ENCODE measurements at regions not wholly inside any gene's neighbourhood (a gene's known extent, or its start where the extent isn't known, plus 50 kb on each side); places are given as distances from the start of the nearest gene placed in this dataset.
"Not testable (repeated sequence)": the region's sequence is repeated elsewhere in the genome, so short reads cannot be mapped to it uniquely, and the experiment has no call there.

GRCh38 chr1:38201431-38201830 is 154.8 kb upstream of the POU3F1 start:
- no peak for DNase-seq

- DNase-seq: no peak
These were observed 152.0 kb upstream of the POU3F1 start for GRCh38 chr1:38198621-38199020.

DNA sequence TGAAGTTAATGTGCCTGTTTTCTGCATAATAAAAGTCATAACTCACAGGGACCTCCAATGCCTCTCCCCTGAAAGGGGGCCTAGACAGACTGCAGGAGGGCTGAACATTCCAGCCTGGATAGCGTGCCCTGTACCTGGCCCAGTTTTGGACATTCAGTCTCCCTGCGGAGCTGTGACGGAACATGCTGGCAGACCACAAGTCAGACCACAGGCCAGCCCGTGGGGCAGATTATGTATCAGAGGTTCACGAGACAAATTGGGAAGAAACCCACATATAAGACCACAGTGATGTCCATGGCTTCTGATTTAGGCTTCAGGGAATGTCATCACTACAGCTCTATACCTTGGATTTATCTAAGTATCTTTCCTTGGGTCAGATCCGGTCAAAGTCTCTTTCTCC is 151.5 kb upstream of the POU3F1 start:
- DNase-seq: no peak

DNA sequence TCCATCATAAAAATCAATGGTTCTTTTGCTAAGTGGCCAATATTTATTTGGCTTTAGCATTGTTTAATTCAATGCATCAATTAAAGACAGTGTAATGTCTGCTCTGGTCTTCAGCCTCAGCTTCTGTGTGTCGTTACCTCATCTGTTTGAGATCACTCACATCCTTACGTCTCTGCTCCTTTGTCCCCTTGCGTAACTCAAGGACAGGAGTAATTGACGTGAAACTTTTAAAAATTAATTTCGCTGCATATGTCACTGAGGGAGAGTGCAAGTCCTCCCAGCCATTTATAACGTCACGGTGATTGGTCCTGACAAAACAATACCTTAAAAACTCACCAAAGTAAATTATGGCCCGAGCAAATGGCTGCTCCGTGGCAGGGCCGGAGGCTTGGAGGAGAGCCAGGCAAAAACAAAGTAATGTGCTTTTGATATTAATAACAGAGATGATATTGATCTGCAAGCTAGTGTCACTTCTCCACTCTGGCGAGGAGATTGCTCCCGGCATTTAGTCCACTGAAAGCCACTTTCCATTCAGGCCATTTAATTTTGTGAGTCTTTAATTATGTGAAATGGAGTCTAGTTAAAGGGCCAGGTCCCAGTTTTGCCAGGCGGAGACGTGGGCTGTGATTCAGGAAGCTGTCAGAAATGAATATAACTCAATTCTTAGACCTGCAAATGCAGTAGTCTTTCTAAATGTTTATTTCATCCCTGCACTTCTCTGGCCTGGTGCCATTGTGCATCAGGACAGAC is 150.9 kb upstream of the POU3F1 start:
- no peak for DNase-seq

DNA sequence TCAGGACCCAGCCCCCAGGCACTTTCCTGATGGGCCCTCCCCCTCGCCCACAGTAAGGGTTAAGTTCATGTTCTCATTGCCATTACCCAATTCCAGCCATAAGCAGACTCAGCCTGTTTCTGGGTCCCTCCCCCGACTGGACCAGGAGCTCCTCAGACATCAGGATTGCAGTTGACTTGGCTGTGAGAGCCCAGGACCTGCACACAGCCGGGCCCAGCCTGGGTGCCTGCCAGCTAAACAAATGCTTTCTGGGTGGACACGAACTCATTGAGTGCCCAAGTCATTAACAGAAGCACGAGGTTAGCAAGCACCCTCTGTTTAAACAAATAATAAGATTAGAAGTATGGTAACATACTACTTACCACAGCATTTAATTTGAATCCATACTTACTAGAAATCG is 147.9 kb upstream of the POU3F1 start:
- DNase-seq: no peak

DNA sequence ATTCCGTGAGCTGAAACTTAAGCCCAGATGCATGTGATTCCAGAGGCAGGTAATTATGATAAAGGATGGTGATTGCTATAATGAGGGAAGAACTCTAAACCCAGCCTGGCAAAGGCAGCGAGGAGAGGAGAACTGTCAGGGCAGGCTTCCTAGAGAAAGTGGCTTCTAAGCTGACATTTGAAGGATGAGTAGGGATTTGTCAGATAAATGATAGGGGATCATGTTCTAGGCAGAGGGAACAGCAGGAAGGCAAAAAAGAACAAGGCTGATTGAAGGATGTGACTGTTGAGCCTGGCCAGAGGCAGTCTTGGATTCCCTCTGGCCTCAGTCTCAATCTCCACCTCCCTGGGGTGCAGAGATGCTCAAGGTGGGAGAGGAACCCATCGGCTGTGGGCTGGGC is 146.4 kb upstream of the POU3F1 start:
- no peak for DNase-seq

GRCh38 chr1:38191461-38191860 is 144.9 kb upstream of the POU3F1 start:
- DNase-seq: no peak

- DNase-seq: no peak
These were observed 144.4 kb upstream of the POU3F1 start for GRCh38 chr1:38190983-38191382.

DNA sequence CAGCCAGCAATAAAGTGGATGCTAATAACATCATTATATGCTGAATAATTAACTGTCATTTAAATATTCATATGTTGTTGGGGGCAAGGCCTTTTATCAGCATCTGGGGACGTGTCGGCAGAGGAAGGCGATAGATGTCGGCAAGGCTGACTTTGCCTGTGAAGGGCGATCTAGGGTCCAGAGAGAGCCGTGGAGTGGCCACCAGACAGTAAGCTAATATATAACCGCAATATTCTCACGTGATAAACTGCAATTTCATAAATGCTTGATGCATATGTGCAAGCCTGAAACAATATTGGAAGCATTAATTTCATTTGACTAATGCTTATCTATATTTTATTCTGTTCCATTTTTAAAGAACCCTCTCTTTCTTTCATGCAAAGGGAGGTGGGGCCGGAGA is 141.0 kb upstream of the POU3F1 start:
- no peak for DNase-seq

DNA sequence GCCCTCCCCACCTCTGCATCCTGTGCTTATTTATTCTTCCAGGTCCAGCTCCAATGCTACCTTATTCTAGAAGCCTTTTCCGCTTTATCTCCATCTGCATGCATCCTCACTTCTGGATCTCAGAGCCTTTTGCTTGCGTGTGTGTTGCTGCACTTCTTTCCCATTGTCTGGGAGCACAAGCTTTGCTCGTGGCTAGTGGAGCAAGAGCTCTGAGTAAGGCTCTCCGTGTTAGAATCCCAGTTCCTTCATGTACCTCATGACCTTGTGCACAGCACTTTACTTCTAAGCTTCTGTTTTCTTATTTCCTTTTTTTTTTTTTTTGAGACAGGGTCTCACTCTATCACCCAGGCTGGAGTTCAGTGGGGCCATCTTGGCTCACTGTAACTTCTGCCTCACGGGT is 140.0 kb upstream of the POU3F1 start:
- no peak for DNase-seq

DNA sequence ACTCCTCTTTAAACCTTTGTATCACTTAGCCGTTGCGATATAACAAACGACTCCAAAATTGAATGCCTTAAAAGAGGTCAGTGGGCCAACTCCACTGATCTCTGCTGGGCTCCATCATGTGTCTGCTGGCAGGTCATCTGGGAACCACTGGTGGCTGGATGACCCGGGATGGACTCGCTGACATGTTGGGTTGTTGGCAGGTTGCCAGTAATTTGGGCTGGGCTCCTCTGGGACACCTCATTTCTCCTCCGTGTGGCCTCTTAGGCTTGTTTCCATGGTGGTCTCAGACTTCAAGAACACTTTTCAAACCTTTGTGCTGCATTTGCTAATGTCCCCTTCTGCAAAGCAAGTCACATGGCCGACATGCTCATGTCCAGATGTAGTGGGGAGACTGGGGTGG is 139.3 kb upstream of the POU3F1 start:
- no peak for DNase-seq

DNA sequence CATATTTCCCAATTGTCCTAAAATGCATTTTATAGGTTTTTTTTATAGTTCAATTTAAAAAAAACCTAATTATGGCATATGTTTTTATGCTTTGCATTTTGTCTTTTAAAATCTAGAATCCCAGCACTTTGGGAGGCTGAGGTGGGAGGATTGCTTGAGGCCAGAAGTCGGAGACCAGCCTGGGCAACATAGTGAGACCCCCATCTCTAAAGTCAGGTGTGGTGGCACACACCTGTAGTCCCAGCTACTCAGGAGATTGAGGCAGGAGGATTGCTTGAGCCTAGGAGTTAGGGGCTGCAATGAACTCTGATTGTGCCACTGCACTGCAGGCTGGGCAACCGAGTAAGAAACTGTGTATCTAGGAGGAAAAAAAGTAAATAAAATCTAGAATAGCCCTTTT is 137.2 kb upstream of the POU3F1 start:
- no peak for DNase-seq

GRCh38 chr1:38183096-38183495 is 136.5 kb upstream of the POU3F1 start:
- no peak for DNase-seq

- DNase-seq: not testable (repeated sequence)
These were observed 133.8 kb upstream of the POU3F1 start for GRCh38 chr1:38180388-38180787.

GRCh38 chr1:38179483-38179882 is 132.9 kb upstream of the POU3F1 start:
- DNase-seq: no peak

GRCh38 chr1:38178216-38178615 is 131.6 kb upstream of the POU3F1 start:
- DNase-seq: no peak

GRCh38 chr1:38175121-38175520 is 128.5 kb upstream of the POU3F1 start:
- DNase-seq: no peak

- DNase-seq: no peak
These were observed 127.3 kb upstream of the POU3F1 start for GRCh38 chr1:38173848-38174247.

DNA sequence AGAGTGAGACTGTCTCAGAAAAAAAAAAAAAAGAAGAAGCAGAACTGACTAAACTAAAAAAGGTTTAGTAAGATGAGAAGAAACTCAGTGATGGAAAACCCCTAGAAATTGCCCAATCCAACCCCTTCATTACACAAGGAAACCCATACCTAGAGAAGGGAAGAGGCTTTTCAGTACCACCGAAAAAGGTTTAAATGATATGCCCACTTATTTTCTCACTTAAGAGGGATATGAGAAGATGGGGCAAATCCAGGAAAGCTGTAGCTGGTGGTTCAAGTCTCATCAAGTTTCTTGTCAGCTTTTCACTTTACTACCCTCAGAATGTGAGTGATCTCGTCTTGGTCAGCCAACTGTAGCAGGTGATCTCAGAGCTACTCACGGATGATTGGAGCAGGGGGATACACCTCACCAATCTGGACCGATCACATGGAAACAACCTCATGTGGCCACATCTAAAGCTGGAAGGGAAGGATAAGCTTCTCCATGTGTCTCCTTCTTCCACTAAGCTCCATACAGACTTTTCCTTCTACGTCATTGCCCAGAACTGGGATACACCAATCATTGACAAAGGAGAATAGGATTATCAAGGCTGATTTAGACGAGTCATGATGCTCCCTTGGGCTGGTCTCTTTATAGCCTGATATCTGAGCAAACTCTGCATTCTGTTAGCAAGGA is 126.7 kb upstream of the POU3F1 start:
- no peak for DNase-seq

DNA sequence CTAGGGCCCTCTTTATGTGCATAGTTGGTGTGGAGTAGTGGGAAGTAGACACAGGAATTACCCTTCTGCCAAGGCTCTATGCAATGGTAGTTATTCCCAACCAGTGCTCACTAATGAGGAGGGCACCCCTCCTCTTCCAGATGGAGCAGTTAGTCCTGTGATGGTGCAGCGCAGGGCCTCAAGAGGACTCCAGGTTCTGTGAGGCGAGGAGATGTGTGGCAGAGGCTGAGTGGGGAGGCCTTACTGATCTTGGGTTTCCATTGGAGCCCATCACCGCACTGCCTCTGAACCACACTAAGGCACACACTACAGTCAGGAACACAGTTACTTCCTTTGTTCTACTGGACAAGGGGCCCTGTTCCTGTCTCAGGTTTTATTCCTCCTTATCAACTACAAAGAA is 122.5 kb upstream of the POU3F1 start:
- DNase-seq: no peak

DNA sequence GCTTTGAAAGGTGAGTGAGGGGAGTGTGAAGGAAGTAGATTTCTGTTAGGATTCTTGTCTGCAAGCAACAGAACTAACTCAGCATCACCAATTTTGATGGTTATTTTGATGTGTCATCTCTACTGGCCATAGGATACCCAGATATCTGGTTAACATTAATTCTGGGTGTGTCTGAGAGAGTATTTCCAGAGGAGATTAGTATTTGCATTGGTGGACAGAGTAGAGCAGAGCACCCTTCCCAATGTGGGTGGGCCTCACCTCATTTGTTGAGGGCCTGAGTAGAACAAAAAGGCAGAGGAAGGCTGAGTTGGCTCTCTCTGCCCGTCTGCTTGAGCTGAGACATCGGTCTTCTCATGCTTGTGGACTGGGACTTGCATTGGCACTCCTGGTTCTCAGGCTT is 121.8 kb upstream of the POU3F1 start:
- DNase-seq: no peak

GRCh38 chr1:38166461-38166860 is 119.9 kb upstream of the POU3F1 start:
- no peak for DNase-seq

DNA sequence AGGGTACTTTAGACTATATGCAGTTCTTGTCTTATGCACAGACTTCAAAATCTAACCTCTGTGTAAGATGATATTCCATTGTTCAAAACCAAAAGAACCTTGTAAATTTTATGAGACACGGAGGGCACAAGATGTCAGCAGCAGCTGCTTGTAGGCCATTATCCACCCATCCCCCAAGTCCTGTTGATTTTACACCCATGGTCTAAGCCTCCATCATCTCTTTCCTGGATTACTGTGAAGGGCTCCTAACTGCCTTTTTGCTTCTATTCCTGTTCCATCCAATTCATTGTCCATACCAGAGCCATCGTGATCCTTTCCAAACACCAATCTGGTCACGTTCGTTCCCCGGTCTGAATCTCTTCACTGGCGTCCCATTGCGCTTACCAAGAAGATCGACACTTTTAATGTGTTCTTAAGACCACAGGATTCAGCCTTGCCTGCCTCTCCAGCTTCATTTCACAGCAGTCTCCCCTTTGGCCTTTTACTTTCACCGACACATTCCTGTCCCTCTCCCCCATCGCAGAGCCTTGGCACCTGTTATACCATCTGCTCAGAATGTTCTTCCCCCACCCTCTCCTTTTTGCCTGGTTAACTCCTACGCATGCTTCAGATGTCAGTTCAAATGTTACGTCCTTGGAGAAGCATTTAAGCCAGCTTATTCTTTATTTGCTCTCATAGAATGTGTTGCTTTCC is 107.3 kb upstream of the POU3F1 start:
- no peak for DNase-seq

- DNase-seq: no peak
These were observed 106.6 kb upstream of the POU3F1 start for GRCh38 chr1:38153066-38153777.
